ENCODE measurements at regions not wholly inside any gene's neighbourhood (a gene's known extent, or its start where the extent isn't known, plus 50 kb on each side); places are given as distances from the start of the nearest gene placed in this dataset.

DNA sequence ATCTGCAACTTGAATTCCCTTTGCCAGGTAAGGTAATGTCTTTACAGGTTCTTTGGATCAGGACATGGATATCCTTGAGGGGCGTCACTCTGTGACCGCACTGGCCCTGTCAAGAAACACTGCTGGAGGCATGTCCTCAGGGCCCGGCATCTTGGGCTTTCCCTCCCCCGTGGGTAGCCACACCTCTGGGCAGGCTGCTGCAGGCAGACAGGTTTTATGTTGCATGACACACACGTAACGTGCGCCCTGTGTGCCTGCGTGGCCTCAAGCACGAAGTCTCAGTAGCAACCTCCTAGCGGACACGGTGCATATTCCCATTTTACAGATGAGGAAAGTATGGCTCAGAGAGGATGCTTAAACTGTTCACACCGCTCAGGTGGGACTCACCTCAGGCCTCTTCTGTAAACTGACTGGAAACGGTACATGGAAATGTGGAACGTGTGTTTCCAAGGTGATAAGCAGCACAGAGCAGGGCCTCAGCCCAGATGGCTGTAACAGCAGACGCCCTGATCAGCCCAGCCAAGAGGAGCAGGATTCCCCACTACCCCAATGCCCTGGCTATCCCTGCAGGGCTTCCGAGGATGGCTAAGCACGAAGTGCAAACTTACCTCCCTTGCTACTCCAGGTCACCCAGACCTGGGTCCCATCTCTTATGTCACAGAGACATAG, 553.6 kb downstream of the TCERG1L start:
- no peak for DNase-seq (ENCODE audit: low read depth in 3 of 3, low spot score in 1 of 3)

GRCh38 chr10:130758529-130758928, 553.0 kb downstream of the TCERG1L start:
- no peak for DNase-seq (ENCODE audit: low read depth in 3 of 3, low spot score in 1 of 3)

GRCh38 chr10:130761032-130761575, 550.4 kb downstream of the TCERG1L start:
- no peak for DNase-seq (ENCODE audit: low read depth in 3 of 3, low spot score in 1 of 3)

DNA sequence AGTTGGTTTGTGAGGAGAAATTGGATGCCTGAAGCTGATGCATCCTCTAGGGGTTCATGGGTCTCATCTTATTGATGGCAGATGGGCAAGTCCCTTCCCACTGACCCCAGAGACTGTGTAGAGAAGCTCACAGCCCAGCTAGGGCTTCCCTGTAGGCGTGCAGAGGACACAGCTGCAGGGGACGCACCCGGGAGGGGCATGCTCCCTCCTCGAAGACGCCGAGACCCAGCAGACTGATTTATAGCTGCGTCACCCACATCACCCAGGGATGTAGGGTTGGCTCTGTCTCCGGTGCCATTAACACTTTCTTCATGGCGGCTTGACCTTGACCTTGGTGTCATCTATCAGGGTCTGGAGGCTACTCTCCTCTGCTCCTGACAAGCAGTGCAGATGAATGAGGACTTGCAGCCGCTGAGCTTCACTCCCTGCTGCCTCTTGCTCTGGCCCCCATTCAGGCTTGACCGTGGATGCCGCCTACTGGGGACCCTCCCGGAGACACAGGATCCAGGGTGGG, 549.7 kb downstream of the TCERG1L start:
- no peak for DNase-seq (ENCODE audit: low read depth in 3 of 3, low spot score in 1 of 3)

DNA sequence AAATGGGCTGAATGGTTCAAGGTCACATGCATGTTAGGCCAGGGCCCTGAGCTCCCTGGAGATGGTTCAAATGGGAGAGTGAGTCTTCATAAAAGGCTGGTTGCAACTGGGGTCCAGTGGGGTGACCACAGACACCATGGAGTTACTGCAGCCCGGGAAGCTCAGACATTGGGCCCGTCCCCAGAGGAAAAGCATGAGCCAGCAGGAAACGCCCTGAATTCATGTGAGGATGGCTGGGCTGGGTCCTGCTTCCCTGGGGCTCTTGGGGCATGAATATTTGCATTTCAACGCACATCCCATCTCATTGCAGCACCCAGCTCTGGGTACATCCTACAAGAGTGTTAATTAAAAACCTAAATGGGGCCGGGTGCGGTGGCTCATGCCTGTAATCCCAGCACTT, 549.0 kb downstream of the TCERG1L start:
- DNase-seq (ENCODE audit: low read depth in 3 of 3, low spot score in 1 of 3): no peak

- DNase-seq (ENCODE audit: low read depth in 3 of 3, low spot score in 1 of 3): no peak
Measured at GRCh38 chr10:130763071-130763470, 548.5 kb downstream of the TCERG1L start.

DNA sequence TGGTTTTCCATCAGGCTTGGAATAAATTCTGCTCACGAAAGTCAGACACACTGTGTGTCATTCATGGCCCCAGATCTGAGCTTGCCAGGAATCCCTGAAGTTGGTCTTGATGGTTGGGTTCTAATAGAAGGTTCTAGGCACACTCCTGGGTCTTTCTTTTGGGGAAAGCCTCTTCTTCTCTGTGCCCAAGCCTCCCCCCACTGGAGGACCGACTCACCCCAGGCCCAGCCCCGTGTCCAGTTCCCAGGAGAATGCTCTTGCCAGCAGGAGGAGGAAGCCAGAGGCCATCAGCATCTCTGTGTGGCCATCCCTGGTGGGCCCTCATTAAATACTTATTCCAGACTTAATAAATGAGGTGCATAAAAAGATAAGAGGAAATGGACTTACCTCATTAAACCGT, 548.0 kb downstream of the TCERG1L start:
- no peak for DNase-seq (ENCODE audit: low read depth in 3 of 3, low spot score in 1 of 3)

DNA sequence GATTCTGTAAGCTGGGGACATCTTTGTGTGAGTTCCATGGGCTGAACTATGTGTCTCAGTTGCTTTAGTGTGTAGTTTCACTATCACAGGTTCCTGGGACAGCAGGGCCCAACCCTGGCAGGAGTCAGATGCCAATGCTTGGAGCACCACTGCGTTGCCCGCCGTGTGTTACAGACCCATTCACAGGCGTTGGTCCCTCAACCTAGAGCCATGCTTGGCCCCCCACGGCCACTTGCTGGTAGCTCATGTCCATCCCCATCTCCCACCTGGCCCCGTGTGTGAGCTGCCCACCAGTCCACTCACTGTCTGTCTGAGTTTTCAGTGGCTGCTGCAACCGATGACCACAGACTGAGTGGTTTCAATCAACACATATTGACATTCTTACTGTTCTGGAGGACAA, 546.9 kb downstream of the TCERG1L start:
- DNase-seq (ENCODE audit: low read depth in 3 of 3, low spot score in 1 of 3): no peak

DNA sequence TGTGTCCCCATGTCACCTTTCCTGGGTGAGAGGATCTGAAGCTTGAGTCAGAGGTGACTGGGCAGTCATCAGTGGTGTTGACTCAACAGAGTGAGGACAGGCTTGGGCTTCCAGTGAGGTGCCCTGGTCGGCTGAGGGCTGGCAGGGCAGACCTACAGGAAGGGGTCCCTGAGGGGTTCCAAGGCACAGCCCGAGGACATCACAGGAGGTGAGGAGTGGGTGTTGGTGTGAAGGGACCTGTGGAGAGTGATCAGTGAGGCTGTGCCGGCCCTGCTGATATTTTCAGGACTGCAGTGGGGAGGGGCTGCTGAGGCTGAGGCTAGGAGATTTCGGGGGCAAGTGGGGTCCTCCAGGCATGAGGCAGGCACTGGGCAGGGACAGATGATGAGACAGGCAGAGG, 545.5 kb downstream of the TCERG1L start:
- DNase-seq (ENCODE audit: low read depth in 3 of 3, low spot score in 1 of 3): no peak

GRCh38 chr10:130767116-130767730, 544.3 kb downstream of the TCERG1L start:
- DNase-seq (ENCODE audit: low read depth in 3 of 3, low spot score in 1 of 3): no peak

GRCh38 chr10:130769146-130770017, 542.1 kb downstream of the TCERG1L start:
- DNase-seq (ENCODE audit: low read depth in 3 of 3, low spot score in 1 of 3): no peak

- no peak for DNase-seq (ENCODE audit: low read depth in 3 of 3, low spot score in 1 of 3)
Measured at GRCh38 chr10:130770018-130770630, 541.4 kb downstream of the TCERG1L start.

GRCh38 chr10:130771491-130771946, 540.0 kb downstream of the TCERG1L start:
- DNase-seq (ENCODE audit: low read depth in 3 of 3, low spot score in 1 of 3): no peak

- no peak for DNase-seq (ENCODE audit: low read depth in 3 of 3, low spot score in 1 of 3)
Measured at GRCh38 chr10:130772056-130772455, 539.5 kb downstream of the TCERG1L start.

DNA sequence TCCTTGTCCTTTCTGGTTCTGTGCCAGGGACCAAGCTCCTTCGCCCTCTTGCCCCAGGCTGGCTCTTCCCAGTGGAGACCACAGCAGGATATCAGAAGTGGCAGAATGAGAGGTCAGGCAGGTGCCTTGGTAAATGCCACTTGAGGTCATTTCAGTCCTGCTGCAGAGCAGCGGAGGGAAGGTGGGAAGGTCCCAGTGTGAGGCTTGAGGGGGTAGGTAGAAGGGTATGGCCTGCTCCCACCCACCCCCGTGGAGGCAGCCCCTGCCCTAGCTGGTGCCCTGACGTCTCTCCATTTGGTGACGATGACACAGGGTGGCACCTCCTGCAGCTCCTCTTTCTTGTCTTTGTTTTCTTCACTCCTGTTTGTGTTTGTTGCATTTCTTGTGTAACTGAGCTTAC, 538.8 kb downstream of the TCERG1L start:
- no peak for DNase-seq (ENCODE audit: low read depth in 3 of 3, low spot score in 1 of 3)

GRCh38 chr10:130773941-130774340, 537.6 kb downstream of the TCERG1L start:
- no peak for DNase-seq (ENCODE audit: low read depth in 3 of 3, low spot score in 1 of 3)

- DNase-seq (ENCODE audit: low read depth in 3 of 3, low spot score in 1 of 3): no peak
Measured at GRCh38 chr10:130774871-130775270, 536.6 kb downstream of the TCERG1L start.

DNA sequence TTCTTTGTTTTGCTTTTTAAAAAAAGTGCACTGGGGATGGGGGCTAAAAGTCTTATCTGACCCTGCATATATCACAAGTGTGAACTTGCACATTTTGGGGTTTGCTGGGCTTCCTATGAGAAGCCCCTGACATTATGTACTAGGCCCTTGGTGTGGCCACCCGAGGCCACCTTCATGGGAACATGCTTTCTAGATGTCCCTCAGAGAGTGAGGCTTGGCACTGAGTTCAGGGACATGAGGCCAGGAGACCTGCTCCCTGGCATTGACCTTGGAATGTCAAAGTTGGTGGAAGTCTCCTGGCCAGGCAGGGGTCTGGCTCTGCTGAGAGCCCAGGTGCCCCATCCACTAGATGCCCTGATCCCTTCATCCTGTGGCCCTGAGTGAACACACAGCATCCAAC, 536.2 kb downstream of the TCERG1L start:
- no peak for DNase-seq (ENCODE audit: low read depth in 3 of 3, low spot score in 1 of 3)

DNA sequence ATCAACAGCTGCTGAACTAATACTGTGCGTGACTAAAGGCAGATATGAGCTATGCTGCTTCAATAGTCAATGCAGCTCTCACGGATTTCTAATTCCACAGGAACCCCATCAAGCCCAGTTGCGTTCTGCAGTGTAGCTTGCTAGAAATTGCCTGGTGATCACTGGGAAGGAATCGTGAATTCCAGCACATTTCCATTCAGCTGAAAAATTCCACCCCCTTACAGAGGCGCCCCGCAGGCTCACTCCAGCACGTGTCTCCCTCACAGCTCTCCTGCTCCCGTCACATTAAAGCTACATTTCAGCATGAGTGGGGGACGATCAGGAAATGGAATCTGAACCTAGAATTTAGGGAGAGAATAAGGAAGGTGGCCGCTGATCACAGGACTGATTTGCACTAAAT, 534.8 kb downstream of the TCERG1L start:
- no peak for DNase-seq (ENCODE audit: low read depth in 3 of 3, low spot score in 1 of 3)

GRCh38 chr10:130777507-130778165, 533.9 kb downstream of the TCERG1L start:
- no peak for DNase-seq (ENCODE audit: low read depth in 3 of 3, low spot score in 1 of 3)

DNA sequence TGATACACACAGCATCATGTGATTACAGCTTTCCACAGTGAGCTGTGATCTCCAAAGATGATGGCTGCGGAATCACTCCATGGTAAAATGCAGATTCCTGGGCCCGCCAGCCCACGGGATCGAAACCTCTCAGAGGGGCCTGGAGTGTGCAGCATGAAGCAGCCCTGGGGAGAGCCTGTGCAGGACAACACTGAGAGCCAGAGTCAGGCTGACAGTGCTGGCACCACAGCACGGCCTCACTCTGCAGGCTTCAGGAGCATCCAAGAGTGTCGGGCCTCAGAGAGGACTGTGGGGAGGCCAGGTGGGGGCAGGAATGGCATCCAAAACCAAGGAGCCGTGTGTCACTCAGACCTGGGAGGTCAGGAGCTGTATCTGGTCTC, 533.4 kb downstream of the TCERG1L start:
- no peak for DNase-seq (ENCODE audit: low read depth in 3 of 3, low spot score in 1 of 3)
